ENCODE measurements at regions not wholly inside any gene's neighbourhood (a gene's known extent, or its start where the extent isn't known, plus 50 kb on each side); places are given as distances from the start of the nearest gene placed in this dataset.

DNA sequence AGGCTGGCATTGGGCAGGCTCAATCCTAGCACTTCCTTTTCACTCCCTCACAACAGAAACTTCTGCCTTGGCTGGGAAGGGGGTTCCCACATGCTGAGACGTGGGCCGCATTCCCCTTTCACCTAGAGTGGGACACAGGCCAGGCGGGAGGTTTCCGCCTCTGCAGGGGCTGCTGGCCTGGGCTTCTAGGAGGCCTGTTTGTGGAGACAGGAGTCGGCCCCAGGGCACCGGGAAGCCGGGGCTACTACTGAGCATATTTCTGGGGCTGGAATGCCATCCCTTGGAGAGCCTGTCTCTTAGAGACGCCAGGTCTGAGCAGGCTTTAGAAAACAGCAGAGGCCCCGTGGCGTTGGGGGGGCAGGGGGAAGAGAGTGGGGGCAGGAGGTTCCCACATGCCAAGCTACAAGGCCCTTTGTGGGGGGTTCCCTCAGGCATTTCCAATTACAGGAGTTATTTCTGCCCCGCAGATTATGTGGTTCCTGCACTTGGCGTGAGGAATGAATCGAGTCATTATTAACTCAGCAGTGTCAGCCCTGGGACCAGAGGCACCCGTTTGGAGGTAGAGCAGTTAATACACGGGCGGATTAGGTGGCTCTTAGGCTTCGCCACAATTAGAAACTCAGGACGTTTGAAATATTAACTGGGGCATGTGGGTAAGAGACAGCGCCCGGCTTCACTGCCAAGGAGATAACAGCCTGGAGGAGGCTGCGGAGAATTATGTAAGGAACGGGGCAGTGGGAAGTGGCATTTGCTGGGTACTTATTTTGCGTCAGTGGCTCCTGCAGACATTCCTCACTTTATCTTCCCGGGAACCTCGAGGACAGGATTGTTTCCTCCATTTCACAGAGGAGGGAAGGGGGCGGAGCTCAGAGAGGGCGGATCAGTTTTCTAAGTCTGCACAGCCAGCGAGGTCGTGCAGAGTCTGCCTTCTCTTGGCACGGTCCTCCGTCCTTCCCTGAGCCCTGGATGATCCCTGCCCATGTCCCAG is 162.5 kb downstream of the MAF start:
- DNase-seq (ENCODE audit: low read depth), result peak; percentile 93
- H3K4me3 ChIP-seq (ENCODE audit: low read length), result peak overlapping the region; percentile 24
- TF ChIP-seq, protein P1, sequence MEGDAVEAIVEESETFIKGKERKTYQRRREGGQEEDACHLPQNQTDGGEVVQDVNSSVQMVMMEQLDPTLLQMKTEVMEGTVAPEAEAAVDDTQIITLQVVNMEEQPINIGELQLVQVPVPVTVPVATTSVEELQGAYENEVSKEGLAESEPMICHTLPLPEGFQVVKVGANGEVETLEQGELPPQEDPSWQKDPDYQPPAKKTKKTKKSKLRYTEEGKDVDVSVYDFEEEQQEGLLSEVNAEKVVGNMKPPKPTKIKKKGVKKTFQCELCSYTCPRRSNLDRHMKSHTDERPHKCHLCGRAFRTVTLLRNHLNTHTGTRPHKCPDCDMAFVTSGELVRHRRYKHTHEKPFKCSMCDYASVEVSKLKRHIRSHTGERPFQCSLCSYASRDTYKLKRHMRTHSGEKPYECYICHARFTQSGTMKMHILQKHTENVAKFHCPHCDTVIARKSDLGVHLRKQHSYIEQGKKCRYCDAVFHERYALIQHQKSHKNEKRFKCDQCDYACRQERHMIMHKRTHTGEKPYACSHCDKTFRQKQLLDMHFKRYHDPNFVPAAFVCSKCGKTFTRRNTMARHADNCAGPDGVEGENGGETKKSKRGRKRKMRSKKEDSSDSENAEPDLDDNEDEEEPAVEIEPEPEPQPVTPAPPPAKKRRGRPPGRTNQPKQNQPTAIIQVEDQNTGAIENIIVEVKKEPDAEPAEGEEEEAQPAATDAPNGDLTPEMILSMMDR (conservative IDR thresholded peaks at IDR 0.05; ENCODE audit: low read depth, low read length), result no peak

DNA sequence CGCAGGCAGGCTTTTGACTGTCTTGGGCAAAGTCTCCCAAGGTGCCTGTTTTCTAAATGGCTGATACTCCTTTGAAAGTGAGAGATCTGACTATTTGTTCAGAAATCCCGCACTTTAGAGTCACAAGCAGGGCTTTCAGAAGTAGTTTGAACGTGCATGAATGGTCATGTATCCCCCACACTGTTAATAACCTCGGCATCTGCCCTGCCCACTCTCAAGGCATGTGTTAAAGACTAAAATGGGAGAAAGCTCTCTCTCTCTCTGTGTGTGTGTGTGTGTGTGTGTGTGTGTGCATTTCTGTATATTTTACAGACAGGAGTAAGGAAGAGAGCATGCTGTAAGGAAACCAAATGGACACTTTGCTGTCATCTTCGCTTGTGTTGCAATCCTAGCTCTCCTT is 163.7 kb downstream of the MAF start:
- TF ChIP-seq, protein P1 (conservative IDR thresholded peaks at IDR 0.05; ENCODE audit: low read depth, low read length), result no peak
- peak; percentile 55 for DNase-seq (ENCODE audit: low read depth)
- H3K4me3 ChIP-seq (ENCODE audit: low read length), result no peak overlapping the region

DNA sequence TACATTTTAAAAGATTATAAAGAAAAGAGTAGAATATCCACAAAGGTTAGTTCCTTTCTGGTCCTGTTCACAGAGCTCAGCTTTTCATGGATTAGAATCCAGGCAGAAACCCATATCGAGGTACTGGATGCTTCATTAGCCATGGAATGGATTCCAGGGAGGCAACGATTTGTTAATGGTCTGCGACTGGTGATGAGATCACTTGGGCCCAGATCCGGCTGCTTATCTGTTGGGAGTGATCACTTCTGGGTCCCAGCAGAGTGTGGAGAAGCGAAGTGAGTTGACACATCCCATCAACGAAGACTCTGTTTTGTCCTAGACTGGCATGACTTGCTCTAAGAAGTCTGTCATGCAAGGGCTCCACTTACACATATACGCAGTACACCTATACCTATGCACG is 165.8 kb downstream of the MAF start:
- TF ChIP-seq, protein P1 (conservative IDR thresholded peaks at IDR 0.05; ENCODE audit: low read depth, low read length), result no peak
- H3K4me3 ChIP-seq (ENCODE audit: low read length), result no peak overlapping the region
- no peak for DNase-seq (ENCODE audit: low read depth)

DNA sequence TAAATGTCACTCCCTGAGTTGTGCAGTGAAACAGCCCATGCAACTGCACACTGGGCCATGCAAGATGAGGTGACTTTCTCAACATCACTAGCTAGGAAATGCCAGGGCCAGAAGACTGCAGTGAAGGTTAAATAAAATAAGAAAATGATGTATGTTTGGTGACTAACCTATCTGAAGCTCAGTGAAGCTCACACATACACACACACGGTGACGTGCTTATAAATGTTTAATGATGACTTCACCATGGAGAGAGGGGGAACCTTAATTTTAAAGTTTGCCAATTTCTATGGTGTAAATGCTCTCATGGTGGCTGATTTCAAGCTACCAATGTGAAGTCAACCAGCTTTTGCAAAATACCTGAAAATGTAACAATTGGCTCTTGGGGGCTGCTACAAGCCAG is 166.4 kb downstream of the MAF start:
- no peak for DNase-seq (ENCODE audit: low read depth)
- TF ChIP-seq, protein P1 (conservative IDR thresholded peaks at IDR 0.05; ENCODE audit: low read depth, low read length), result no peak
- no peak overlapping the region for H3K4me3 ChIP-seq (ENCODE audit: low read length)

DNA sequence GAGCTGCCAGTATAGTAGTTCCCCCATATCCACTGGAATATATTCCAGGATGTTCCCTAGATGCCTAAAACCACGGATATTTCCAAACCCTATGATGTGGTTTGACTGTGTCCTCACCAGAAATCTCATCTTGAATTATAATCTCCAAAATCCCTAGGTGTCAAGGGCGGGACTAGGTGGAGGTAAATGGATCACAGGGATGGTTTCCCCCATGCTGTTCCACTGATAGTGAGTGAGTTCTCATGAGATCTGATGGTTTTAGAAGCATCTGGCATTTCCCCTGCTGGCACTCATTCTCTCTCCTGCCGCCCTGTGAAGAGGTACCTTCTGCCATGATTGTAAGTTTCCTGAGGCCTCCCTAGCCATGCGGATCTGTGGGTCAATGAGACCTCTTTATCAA is 168.6 kb downstream of the MAF start:
- DNase-seq (ENCODE audit: low read depth), result no peak
- no peak overlapping the region for H3K4me3 ChIP-seq (ENCODE audit: low read length)
- TF ChIP-seq, protein P1 (conservative IDR thresholded peaks at IDR 0.05; ENCODE audit: low read depth, low read length), result no peak

DNA sequence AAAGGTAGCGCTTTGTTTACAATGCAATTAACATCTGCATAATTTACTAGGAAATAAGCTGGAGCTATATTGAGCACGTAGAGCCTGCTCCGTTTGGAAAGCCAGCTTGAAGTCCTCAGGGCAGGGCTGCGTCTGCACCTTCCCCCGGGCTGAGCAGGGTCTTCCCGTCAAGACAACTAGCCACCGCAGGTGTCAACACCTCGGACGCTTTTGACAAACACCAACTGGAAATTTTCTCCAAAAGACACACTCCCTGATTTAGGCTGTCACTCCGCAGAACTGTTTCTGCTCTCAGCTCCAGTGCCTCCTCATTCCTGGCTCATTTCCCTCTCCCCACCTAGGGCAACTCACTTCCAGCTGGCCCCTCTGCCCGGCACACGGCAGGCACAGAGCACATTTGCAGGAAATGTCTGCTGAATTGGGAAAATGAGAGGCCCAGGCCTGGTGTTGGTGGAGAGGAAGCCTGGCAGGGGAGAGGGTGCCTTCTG is 170.3 kb downstream of the MAF start:
- TF ChIP-seq, protein P1 (conservative IDR thresholded peaks at IDR 0.05; ENCODE audit: low read depth, low read length), result no peak
- no peak overlapping the region for H3K4me3 ChIP-seq (ENCODE audit: low read length)
- no peak for DNase-seq (ENCODE audit: low read depth)

All from retinal pigment epithelial cell (primary cell).